ENCODE measurements at regions not wholly inside any gene's neighbourhood (a gene's known extent, or its start where the extent isn't known, plus 50 kb on each side); places are given as distances from the start of the nearest gene placed in this dataset.

DNA sequence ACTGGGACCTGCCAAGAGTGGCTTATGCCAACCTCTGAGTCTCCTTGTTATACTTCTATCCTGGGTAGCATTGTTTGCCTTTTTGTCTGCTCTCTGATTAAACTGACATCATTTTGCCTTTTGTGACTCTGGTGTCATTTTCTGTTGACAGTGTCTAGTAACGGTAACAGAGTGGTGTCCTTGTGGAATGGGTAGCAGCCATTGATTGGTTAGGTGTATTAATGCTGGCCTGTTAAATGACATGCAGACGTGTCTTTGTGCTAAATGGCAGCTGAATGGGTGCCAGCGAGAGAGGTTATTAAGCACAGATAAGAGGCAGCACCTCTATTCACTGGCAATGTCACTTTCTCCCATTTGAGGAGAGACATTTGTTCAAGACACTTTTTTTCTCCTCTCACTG lies 1289.4 kb downstream of the PCDH9 start:
- TF ChIP-seq, protein P1, sequence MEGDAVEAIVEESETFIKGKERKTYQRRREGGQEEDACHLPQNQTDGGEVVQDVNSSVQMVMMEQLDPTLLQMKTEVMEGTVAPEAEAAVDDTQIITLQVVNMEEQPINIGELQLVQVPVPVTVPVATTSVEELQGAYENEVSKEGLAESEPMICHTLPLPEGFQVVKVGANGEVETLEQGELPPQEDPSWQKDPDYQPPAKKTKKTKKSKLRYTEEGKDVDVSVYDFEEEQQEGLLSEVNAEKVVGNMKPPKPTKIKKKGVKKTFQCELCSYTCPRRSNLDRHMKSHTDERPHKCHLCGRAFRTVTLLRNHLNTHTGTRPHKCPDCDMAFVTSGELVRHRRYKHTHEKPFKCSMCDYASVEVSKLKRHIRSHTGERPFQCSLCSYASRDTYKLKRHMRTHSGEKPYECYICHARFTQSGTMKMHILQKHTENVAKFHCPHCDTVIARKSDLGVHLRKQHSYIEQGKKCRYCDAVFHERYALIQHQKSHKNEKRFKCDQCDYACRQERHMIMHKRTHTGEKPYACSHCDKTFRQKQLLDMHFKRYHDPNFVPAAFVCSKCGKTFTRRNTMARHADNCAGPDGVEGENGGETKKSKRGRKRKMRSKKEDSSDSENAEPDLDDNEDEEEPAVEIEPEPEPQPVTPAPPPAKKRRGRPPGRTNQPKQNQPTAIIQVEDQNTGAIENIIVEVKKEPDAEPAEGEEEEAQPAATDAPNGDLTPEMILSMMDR (IDR thresholded peaks at IDR 0.05; ENCODE audit: low read depth, low read length): no peak
- DNase-seq (ENCODE audit: low read depth in 1 of 2, low spot score in 1 of 2): no peak
- no peaks in the 10 kb centered on the region for H3K27me3 ChIP-seq
- H3K4me1 ChIP-seq (ENCODE audit: low read depth): peaks cover 6% of the 10 kb centered on the region
- H3K4me3 ChIP-seq: no peak overlapping the region
- no peaks in the 10 kb centered on the region for H3K9me3 ChIP-seq (ENCODE audit: low read depth)
- no peak overlapping the region for H3K27ac ChIP-seq
- no peaks in the 10 kb centered on the region for H3K36me3 ChIP-seq

DNA sequence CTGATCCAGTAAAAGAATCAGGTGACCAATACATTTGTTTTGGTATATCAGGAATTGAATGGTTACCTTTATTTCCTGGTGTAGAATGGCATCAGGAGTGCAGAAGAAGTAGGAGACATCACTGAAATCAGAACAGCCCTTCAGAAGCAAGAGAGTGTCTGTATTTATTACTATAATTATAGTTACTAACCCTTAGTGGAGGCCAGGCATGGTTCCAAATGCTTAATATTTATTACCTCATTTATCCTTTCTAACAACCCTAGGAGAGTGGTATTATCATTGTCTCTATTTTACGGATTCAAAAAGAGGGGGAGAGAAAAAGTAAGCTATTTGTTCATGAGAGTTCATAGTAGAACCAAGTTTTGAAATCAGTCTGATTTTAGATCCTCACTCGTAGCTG lies 1292.9 kb downstream of the PCDH9 start:
- no peaks in the 10 kb centered on the region for H3K27me3 ChIP-seq
- no peaks in the 10 kb centered on the region for H3K9me3 ChIP-seq (ENCODE audit: low read depth)
- TF ChIP-seq, protein P1 (IDR thresholded peaks at IDR 0.05; ENCODE audit: low read depth, low read length): no peak
- no peak overlapping the region for H3K4me3 ChIP-seq
- no peak for DNase-seq (ENCODE audit: low read depth in 1 of 2, low spot score in 1 of 2)
- peaks cover 6% of the 10 kb centered on the region for H3K4me1 ChIP-seq (ENCODE audit: low read depth)
- H3K36me3 ChIP-seq: no peaks in the 10 kb centered on the region
- H3K27ac ChIP-seq: no peak overlapping the region

DNA sequence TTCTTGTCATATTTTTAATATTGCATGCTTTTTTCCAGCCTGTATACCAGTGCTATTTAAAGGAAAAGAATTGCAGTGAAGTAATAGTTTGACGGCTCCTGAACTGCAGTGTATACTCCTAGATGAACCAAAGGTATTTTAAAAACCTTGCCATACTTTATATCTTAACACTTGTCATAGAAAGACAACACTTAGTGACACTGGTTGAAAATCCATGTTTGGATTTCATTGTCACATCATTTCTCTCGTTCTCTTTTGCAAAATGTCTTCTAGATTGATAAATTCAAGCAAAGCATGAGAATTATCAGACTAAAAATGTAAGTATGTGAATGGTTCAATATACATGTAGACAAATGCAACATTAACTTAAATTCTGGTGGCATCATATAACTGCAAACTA lies 1293.9 kb downstream of the PCDH9 start:
- H3K9me3 ChIP-seq (ENCODE audit: low read depth): no peaks in the 10 kb centered on the region
- no peaks in the 10 kb centered on the region for H3K36me3 ChIP-seq
- H3K27me3 ChIP-seq: no peaks in the 10 kb centered on the region
- peaks cover 5% of the 10 kb centered on the region for H3K4me1 ChIP-seq (ENCODE audit: low read depth)
- H3K4me3 ChIP-seq: no peak overlapping the region
- no peak for DNase-seq (ENCODE audit: low read depth in 1 of 2, low spot score in 1 of 2)
- TF ChIP-seq, protein P1 (IDR thresholded peaks at IDR 0.05; ENCODE audit: low read depth, low read length): no peak
- no peak overlapping the region for H3K27ac ChIP-seq

DNA sequence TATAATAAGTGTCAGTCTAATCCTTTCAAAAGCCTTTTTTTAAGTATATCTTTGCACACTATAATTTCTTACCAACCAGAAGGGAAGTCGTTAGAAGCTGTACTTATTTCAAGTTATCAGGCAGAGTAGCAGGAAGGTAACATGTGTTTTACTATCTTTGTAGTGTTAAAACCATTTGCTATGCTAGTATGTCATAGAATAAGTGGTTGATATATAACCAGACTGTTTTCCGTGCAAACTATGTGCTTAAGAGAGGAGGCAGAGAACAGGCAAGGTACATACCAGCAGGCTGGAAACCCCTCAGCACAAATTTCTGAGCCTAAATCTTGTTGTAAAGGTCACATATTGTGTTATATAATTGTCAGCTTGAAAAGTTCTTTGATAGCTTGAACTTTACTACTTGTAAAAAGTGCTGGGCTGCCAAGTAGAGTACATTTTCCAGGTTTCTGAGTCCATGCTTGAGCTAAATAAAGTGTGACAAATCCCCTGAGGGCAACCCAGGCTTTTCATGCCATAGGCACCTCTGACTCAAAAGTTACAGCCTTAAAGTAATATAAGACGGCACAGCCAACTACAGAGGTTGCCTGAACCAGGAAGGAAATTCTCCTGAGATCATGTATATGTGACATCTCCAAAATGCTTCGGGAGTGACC lies 1297.4 kb downstream of the PCDH9 start:
- Histone ChIP-seq H3K9me3 (ENCODE audit: low read depth) (no peaks in the 10 kb centered on the region), H3K36me3 (no peaks in the 10 kb centered on the region), H3K4me1 (ENCODE audit: low read depth) (no peaks in the 10 kb centered on the region), H3K27ac (no peak overlapping the region), H3K4me3 (no peak overlapping the region), H3K27me3 (no peaks in the 10 kb centered on the region)
- no peak for DNase-seq (ENCODE audit: low read depth in 1 of 2, low spot score in 1 of 2)
- TF ChIP-seq, protein P1 (IDR thresholded peaks at IDR 0.05; ENCODE audit: low read depth, low read length): no peak

DNA sequence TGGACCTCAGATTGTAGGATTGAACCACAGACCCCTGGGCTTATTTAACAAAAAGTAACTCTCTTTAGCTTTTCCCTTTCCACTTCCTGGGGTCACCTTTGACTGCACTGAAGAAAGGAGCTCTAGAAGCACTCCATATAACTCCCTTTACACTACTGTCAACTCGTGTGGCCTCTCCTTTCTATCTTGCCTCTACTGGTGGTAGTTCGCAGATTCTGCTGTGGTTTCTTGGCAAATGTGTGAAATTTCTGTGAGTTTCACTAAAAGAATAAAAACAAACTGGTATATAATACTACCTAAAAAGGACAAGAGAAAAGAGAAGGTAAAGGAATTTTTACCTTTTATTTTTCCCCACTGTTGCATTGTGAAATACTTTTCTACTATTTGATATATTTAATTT lies 1298.1 kb downstream of the PCDH9 start:
- H3K27ac ChIP-seq: no peak overlapping the region
- no peaks in the 10 kb centered on the region for H3K4me1 ChIP-seq (ENCODE audit: low read depth)
- H3K27me3 ChIP-seq: no peaks in the 10 kb centered on the region
- TF ChIP-seq, protein P1 (IDR thresholded peaks at IDR 0.05; ENCODE audit: low read depth, low read length): no peak
- H3K4me3 ChIP-seq: no peak overlapping the region
- no peaks in the 10 kb centered on the region for H3K36me3 ChIP-seq
- no peak for DNase-seq (ENCODE audit: low read depth in 1 of 2, low spot score in 1 of 2)
- H3K9me3 ChIP-seq (ENCODE audit: low read depth): no peaks in the 10 kb centered on the region
